ENCODE measurements at regions not wholly inside any gene's neighbourhood (a gene's known extent, or its start where the extent isn't known, plus 50 kb on each side); places are given as distances from the start of the nearest gene placed in this dataset.
"Not testable (repeated sequence)": the region's sequence is repeated elsewhere in the genome, so short reads cannot be mapped to it uniquely, and the experiment has no call there.

DNA sequence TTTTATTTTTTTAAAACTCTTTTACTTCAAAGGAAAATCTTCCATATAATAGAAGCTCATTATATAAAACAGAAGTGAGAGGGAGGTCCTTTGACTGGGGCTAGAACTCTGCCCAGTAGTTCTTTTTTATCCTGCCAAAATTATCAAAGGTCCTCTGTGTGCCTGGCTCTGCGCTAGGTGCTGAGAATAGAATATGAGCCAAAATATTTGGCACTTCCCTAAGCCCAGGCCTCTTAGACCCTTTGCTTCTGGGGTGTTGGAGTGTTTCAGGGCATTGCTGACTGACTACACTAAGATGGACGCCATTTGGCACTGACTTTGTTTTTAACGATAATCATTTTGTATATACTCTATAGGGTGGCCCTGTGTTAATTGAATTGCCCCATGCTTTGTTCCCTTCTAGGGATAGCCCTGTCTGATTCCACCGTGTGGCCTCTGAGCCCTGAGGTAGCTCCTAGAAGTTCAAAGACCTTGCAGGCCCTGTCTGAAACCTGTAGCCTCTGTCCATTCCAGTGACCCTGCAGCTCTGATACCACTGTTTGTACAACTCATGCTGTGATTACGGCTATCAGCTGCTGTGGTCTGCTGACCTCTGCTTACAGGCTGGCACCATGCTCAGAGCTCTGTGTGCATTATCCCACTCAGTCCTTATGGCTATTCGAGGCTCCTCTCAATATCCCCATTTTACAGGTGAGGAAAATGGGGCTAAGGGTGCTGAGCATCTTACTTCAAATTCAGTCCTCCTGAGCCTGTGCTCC, 84.3 kb upstream of the SHB start:
- DNase-seq = no peak

DNA sequence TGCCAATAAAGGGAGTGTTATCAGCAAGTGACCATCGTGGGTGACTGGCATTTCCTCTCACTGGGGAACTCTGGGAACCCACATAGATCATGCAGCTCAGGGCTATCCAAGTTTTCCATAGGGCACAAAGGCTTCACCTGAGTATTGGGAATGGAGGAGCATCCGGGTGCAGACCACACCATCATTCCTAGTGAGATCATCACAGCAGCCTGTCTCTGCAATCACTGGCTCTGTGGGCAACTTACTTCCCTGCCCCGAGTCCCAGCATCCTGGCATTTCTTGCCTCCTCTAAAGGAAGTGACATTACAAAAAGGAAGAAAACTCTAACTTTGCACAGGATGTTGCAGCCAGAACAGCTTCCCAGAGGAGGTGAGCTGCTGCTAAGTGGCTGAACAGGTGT, 80.6 kb upstream of the SHB start:
- no peak for DNase-seq

GRCh38 chr9:38146844-38147243, 77.8 kb upstream of the SHB start:
- no peak for DNase-seq

DNA sequence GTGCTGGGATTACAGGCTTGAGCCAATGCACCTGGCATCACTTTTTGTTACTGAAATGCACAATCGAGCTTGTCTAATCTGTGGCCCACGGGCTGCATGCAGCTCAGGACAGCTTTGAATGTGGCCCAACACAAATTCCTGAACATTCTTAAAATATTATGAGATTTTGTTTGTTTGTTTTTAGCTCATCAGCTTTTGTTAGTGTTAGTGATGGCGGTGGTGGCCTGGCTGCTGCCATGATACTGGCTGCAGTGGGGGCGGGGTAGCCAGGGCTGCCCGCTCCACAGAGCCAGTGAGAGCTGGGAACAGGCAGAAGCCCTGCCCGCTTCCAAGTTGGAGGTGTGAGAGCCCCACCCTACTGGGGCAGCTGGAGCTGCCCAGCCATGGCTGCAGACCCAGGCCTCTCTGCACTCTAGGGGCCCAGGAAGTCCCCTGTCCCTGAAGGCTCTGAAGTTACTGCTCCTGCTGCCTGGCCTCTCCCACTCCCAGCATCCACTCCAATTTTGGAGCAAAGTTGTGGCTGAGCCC, 76.6 kb upstream of the SHB start:
- no peak for DNase-seq

DNA sequence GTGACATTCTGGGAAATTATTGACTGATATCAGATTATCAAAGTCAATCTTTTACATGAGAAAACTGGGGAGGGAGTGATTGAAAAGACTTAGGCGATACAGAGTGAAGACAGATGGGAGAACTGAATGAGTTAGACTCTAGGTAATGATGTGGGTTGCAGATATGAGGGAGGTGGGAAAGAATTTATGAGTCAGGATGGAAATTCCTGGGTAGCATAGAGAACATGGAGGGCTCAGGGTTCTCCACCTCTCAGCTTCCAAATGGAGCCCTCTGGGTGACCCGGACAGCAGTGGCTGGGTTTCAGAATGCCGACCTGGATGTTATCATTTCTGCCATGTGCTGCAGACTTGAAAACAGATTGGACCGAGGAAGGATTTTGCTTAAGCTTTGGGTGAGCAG, 75.4 kb upstream of the SHB start:
- DNase-seq = no peak

DNA sequence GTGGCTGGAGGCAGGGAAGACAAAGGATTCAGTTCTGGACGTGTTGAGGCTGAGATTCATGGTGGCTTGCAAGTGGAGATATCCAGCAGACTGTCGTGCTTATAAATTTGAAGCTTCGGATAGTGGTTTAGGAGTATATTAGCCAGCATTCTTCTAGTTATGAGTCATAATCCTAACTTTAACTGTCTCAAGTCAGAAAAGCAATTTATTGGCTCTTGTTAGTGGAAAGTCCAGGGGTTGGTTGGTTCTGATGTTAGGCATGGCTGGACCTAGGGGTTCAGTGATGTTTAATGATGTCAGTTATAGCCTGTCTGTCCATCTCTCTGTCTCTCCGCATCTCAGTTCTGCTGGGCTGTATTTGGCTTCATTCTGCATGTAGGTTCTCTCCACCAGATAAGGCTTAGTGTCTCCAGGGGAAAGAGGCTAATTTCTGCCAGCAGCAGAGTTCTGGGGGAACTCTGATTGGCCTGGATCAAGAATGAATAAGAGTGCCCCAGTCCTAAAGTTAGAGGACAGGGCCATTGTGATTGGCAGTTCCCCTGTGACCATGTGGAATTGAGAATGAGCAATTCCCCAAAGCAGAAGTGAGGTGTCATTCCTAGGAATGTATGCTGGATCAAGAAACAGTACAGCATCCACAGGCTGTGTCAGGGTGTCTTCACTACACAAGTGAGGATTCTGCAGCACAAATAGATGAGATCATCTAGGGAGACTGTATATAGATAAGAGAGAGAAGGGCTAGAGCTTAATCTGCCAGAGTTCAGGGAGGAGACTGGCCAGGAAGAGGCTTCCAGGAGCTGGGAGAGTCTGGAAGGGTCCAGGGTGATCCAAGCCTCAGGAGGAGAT, 72.9 kb upstream of the SHB start:
- no peak for DNase-seq

DNA sequence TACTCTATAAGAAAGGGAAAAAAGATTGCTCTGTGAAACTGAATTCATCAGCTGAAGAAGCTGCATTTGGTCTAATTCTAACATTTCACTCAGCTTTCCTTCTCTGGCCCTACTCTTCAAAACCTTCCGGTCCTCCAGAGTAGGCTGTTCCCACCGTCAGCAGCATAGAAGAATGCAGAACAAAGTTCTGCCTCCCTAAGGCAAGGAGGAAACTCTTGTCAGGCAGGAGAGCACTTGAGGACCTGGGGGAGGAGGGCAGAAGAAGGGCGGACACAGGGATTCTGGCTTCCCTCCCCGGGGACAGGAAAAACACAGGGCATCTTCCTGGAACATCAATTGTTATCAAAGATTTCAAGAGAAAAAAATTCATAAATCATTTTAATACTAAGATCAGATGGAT, 69.2 kb upstream of the SHB start:
- no peak for DNase-seq

GRCh38 chr9:38137342-38137741, 68.3 kb upstream of the SHB start:
- DNase-seq = no peak

DNA sequence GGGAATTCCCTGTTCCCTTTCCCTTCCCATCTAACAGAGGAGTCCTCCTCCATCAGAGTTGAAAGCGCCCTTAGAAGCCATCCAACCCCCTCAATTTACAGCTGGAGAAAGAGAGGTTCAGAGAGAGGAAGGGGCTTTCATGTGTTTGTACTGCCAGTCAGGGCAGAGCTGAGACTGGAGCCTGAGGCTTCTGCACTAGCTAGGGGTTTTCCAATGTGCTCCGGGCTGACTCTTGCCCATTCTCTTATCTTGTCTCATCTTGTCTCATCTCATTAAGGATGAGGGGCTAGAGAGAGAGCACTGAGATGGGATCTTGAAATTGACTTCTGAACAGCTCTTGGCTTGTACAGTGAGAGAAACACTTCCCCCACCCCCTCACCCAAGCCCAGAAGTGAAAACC, 67.4 kb upstream of the SHB start:
- no peak for DNase-seq

GRCh38 chr9:38134611-38135237, 65.7 kb upstream of the SHB start:
- no peak for DNase-seq

DNA sequence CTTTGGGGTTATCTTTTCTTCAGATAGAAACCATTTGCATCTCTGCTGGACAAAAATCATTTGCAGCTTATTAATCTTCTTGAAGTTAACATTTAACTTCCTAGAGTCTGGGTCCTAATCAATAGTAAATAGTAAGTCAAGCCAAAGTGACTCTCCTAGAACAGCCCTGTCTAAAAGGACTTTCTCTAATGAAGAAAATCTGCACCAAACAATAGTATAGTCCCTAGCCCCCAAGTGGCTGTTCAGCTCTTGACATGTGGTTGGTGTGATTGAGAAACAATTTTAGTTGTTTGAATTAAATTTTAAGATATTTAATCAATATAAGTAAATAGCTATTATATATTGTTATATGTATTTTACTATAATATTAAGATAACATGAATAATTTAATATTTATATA, 64.6 kb upstream of the SHB start:
- no peak for DNase-seq

GRCh38 chr9:38132956-38133355, 63.9 kb upstream of the SHB start:
- no peak for DNase-seq

- no peak for DNase-seq
These were observed 62.7 kb upstream of the SHB start for GRCh38 chr9:38131729-38132128.

DNA sequence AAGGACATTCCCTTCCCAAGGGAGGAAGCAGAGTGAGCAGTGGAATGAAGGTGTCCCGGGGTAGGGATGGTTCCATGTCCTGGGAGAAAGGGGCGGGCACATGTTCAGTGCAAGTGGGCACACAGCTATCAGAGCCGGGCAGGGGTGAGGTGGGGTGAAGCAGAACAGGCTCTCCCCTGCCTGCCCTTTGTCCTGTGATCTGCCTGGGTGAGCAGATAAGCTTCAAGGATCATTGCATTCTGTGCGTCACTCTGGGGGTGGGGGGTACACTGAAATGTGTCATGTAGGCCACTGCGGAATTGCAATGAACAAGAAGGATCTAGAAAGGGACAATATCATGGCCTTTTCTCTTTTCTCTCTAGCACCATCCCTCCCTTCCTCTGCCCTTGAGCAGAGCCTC, 61.7 kb upstream of the SHB start:
- no peak for DNase-seq

- no peak for DNase-seq
These were observed 60.3 kb upstream of the SHB start for GRCh38 chr9:38129366-38129765.

DNA sequence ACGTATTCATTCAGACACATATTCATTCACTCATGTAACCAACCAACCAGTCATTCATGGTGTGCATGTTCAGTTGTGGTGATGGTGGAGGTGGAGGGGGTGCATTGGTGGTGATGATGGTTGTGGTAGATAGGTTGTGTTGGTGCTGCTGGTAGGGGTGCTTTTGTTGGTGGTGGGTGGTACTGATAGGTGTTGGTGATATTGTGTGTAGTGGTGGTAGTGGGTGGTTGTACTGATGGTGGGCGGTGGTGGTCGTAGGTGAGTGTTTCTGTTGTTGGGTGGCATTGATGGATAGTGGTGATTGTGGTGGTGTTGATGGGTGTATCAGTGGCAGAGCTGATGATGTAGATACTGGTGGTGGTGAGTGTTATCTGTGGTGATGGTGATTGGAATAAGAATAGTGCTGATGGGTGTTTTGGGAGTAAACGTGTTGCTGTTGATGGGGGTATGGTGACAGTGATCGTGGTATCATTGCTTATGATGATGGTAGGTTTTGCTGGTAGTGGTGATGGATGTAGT, 59.8 kb upstream of the SHB start:
- DNase-seq = no peak

GRCh38 chr9:38127271-38127839, 58.3 kb upstream of the SHB start:
- DNase-seq = no peak

GRCh38 chr9:38126730-38127129, 57.7 kb upstream of the SHB start:
- DNase-seq = no peak

DNA sequence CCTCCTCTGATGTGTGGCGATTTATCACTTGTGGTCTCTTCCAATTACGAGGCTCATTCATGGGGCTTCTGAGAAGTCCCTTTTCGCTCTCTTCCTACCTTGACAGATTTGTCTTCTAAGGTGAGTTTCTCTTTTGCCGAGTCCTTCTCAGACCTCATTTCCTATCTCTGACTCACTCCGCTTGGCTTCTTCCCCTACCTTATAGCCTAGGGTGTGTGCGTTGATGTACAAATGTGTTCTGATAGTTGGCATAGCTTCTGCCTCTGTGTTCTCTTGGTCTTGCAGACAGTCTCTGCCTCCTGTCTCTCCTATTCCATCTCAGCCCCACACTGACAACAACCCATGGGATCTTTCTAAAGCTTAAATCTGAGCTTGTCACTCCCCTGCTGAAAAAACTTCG, 56.9 kb upstream of the SHB start:
- DNase-seq = no peak

DNA sequence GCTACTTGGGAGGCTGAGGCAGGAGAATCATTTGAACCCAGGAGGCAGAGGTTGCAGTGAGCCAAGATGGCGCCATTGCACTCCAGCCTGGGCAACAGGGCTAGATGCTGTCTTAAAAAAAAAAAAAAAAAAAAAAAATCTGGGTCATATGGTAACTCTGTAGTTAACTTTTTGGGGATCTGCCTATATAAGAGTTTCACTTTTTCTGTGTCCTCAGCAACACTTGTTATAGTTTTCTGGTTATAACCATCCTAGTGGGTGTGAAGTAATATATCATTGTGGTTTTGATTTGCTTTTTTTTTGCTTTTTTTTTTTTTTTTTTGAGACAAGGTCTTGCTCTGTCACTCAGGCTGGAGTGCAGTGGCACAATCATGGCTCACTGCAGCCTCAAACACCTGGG, 54.3 kb upstream of the SHB start:
- DNase-seq = not testable (repeated sequence)

DNA sequence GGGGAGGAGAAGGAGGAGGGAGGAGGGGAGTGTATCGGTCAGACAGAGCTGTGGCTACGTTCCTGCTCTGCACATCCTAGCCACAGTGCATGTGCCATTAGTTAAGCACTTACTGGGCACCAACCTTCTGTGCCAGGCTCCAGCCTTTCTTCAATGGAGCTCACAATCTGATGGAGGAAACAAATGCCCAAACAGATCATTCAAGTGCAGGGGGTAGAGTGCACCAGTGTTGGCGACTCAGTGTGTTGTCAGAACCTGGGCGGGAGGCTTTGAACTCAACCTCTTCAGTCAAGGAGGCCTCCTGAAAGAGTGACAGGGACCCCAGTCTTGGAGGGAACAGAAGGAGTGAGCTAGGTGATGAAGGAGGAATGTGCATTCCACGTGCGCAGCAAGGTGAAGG, 51.9 kb upstream of the SHB start:
- no peak for DNase-seq

DNA sequence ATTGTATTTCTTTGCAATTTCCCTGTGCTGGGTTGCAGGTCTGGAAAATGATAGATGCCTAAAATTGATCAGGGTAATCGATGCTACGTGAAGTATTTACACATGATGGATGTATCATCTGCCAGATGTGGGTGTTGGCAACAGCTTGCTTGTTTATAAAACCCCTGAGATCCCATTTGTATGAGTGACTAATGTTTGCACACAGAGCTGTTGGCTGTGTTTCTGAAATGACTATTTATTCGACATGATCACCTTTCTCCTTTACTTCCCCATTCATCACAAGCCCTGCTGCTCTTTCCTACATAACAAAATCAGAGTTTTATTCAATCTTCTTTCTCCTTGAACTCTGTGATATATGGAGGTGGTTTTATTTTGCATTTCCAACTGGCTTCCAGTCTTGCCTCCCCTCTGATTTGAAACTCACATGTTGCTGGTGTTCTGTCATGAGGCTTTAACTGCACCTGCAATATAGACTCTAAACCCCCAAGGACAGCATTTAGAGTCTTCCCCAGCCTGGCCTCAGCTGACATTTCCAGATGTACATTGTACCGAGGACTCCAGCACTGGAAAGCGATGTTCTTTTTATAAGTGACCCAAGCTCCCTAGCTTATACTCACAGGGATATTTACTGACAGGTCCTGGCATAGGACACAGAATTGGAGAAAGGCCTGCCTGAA, 50.7 kb upstream of the SHB start:
- no peak for DNase-seq
